Fibroblast of villous mesenchyme (primary cell): ENCODE measurements at regions not wholly inside any gene's neighbourhood (a gene's known extent, or its start where the extent isn't known, plus 50 kb on each side); places are given as distances from the start of the nearest gene placed in this dataset.

ENCODE experiments used
- DNase-seq: peaks from one replicate; pipeline ENCODE4 v3.0.0-alpha.2; 2010; ENCODE audit warnings: low read depth
- H3K4me3 ChIP-seq: 2 replicates; pipeline ENCODE4 v1.5.1; 2011; ENCODE audit warnings: low read depth, mild to moderate bottlenecking, low read length
- CTCF ChIP-seq: IDR thresholded peaks from 2 replicates; pipeline ENCODE4 v1.5.1; 2012; ENCODE audit warnings: low read depth, mild to moderate bottlenecking, low read length; ENCODE audit not compliant: insufficient read depth

GRCh38 chr18:68256418-68257067 lies 458.4 kb downstream of the TMX3 start:
- no peak for DNase-seq
- no peak for TF ChIP-seq CTCF
- H3K4me3 ChIP-seq, result no peak overlapping the region

GRCh38 chr18:68244786-68245185 lies 470.1 kb downstream of the TMX3 start:
- no peak for TF ChIP-seq CTCF
- no peak overlapping the region for H3K4me3 ChIP-seq
- no peak for DNase-seq

GRCh38 chr18:68241881-68242280 lies 473.0 kb downstream of the TMX3 start:
- TF ChIP-seq CTCF, result no peak
- H3K4me3 ChIP-seq, result no peak overlapping the region

GRCh38 chr18:68234676-68235075 lies 480.2 kb downstream of the TMX3 start:
- DNase-seq, result no peak
- TF ChIP-seq CTCF, result no peak
- no peak overlapping the region for H3K4me3 ChIP-seq

More at GRCh38 chr18:68241881-68242280, 473.0 kb downstream of the TMX3 start:
- DNase-seq, result no peak

GRCh38 chr18:68234131-68234530 lies 480.8 kb downstream of the TMX3 start:
- DNase-seq, result peak; percentile 13
- TF ChIP-seq CTCF, result no peak
- H3K4me3 ChIP-seq, result no peak overlapping the region

- H3K4me3 ChIP-seq, result no peak overlapping the region
- TF ChIP-seq CTCF, result no peak
- DNase-seq, result no peak
Observed at GRCh38 chr18:68233018-68233417, 481.9 kb downstream of the TMX3 start.

GRCh38 chr18:68229351-68229750 lies 485.6 kb downstream of the TMX3 start:
- no peak overlapping the region for H3K4me3 ChIP-seq
- no peak for DNase-seq
- TF ChIP-seq CTCF, result no peak
